GM18861 (cell line): ENCODE measurements at regions not wholly inside any gene's neighbourhood (a gene's known extent, or its start where the extent isn't known, plus 50 kb on each side); places are given as distances from the start of the nearest gene placed in this dataset.

ENCODE experiments used
- ATAC-seq: cut with Tn5 transposase; IDR thresholded peaks from one replicate; pipeline ENCODE4 v1.9.1; 2021; ENCODE audit not compliant: unreplicated experiment

DNA sequence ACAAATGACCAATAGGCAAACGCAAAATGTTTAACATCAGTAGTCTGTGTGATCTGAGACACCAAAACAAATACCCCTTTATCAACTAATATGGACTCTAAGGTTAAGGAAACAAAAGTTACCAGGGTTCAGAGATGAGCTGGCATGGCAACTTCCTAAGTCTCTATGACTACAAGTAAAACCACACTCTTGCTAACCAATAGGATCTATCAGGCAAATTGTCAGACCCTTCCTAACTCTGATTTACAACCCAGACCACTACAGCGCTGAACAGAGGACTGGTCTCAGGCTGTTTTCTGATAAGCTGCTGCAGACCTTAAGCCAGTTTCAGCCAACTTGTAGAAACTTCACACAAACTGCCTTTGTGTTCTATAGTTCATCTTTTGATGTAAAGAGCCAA, 608.0 kb downstream of the TLL1 start:
- no peak for ATAC-seq

DNA sequence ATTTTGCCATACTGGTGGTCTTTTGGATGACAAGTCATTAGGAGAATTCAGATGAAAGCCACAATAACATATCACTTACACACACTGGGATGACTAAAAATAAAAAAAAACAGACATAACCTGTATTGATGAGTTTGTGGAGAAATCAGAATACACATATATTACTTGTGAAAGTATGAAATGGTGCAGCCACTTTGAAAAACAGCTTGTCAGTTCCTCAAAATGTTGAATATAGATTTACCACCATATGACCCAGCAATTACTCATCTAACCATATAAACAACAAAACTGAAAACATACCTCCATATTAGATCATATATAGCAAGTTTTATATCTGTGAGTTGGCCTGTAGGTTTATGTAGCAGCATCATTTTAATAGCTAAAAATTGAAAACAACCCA, 608.7 kb downstream of the TLL1 start:
- ATAC-seq = no peak

DNA sequence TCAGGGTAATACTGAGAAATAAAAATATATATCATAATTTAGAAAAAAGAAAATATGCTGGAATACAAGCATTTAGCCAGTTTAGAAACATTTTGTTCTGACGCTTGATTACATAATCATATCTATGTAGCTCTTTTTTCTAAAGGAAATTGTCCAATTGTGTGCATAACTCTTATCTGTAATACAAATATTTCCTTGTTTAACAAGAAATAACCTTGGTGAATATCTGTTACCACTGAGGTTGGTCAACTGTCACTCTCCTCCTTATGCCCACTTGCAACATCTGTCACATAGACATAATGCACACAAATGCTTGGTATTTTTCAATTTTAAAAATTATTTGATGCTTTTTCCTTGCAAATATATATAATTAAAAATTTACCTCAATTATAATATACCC, 609.7 kb downstream of the TLL1 start:
- no peak for ATAC-seq

DNA sequence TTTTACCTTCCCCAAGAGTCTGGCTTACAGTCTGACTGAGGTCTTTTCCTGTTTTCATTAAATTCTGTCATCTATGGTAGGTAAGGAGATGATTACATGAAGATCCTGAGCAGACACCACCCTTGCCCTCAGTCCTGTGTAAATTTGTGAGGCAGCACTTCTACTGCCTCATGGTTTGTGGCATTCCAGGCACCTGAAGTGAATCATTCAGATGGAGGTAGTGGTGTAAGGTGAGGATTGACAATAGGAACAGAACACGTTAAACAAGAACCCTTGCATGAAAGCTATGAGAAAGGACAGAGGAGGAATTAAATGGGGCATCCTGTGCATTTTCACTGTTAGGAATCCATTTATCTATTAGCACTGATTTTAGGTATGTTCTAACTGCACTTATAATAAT, 618.6 kb downstream of the TLL1 start:
- no peak for ATAC-seq

DNA sequence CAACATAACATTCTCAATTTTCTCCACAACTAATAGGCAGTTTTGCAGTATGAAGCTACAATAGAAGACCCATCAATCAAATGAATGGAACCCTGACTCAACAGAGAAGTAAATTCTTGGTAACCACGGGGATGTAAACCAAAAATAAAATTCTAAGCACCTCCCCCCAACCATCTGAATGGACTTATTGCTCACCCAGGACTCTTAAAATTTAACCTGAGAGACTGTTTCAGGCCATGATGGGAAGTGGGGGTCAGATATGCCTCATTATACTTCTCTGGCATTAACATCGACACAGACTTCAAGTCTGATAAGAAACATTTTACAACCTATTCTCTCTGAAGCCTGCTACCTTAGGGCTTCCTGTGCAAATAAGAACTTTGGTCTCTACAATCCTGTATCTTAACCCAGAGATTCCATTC, 620.9 kb downstream of the TLL1 start:
- no peak for ATAC-seq

DNA sequence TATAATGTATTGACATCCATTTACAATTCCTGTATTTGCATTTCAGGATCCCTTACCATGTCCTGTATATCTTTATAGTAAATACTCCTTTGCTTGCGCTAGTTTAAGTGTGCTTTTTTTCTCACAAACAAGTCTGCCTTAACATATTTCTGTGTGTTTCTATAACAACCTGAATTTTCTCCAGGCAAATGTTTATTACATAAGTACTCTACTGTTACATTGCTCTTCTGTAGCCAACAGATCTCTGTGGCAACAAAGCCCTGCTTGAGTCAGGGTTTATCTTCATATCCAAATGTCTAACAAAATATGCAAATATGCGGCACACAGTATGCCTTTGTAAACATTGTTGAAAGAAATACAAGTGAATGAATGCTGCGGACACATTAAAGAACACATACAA, 625.5 kb downstream of the TLL1 start:
- ATAC-seq = no peak

DNA sequence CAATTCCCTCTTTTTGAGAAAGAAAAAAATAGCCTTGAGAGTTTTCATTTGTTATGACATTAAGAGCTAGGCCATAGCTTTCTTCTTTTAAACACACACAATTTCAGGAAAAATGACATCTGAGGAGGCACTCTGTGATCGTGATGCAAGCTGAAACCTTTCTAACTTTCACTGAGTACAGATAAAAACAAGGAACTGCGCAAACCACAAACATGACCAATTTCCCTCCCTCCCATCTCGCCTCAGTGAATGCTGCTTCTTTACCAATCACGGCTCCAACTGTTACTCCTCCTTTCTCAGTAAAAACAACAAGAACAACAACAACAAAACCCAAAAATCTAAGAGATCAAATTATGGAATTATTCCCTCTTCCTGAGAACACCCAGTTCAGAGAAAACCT, 626.8 kb downstream of the TLL1 start:
- no peak for ATAC-seq

DNA sequence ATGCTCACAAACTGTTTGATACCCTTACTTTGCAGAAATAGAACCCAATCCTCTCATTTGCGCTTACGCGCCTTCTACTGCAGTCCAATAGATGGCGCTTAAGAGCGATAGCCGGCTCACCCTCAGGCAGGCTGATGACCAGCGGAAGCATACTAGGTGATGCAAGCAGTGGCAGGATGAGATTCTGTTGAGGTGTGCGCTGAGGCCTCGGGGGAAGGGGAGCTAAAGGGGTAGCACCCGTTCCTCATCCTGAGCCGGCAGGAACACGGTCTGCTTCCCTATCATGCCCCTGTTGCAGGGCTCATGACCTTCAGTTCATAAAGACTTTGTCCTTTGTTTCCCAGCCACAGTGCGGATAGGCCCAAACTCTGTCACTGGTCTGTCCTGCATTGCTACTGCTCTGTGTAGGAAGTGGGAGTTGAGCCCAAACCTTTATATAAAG, 628.9 kb downstream of the TLL1 start:
- ATAC-seq = peak; percentile 88

DNA sequence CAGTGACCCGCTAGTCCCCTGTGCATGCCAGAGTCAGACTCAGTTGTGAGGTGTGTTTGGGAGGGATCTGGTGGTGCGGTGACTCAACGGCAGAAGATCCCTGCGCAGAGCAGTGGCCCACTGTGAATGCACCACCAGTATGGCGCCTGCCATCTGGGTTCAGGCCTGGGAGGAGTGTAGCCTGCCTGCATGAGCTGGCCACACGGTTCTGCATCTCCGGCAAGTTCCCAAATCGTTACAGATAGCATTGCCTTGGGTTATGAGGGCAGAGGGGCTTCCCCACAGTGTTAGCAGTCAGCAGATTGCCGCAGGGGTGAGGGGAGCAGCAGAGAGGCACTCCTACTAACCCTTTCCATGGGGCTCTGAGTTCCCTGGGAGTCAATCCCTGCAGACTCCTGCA, 629.6 kb downstream of the TLL1 start:
- no peak for ATAC-seq

DNA sequence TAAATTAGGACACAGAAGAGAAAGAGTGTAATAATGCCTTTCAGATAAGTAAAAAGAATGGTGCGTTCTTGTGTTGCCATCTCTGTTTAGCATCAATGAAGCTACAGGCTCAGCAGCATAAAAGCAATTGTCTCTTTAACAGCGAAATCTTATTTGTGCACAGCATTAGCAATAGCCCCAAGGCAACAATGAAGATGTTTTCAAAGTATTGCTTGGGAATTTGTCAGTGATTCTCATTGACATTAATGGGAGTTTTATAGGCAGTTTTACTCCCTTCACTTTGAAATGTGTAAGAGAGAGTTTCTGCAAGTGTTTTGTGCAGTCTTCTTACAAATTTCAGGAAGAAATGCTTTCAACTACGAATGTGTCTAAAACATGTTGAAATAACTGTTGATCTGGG, 633.0 kb downstream of the TLL1 start:
- no peak for ATAC-seq

DNA sequence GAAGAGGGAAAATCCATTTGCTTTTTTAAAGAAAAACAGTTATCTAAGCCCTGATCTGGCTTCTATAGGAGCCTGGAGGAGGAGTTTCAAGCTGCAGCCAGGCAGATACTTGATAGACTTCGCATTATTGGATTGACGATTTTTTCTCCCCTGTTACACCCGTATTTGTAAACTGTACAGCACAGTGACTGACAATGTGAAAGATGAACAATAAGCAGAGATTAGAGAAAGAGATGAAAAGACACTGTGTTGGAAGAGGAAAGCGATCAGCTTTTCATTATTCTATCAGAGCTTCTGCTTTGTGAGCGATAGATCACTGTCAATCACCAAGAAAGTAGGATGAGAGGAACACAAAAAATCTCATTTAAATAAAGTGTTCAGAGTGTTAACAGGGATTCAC, 639.2 kb downstream of the TLL1 start:
- ATAC-seq = no peak

DNA sequence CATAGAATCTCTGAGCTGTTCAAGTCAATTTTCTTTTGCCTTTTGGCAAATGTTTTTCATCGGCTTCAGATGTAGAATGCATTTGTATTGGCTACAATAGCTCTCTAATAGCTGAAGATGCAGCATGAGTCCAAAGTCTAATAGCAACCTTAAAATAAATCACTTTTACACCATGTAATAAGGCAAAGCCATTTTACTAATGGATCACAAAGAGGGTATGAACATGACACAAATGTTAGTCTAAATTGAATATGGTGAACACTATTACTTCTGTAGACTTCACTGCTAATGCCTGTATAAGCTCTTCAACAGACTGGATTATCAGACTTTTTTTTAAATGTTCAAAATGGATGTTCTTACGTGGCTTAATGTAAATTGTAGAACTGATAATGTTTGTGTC, 645.3 kb downstream of the TLL1 start:
- no peak for ATAC-seq

DNA sequence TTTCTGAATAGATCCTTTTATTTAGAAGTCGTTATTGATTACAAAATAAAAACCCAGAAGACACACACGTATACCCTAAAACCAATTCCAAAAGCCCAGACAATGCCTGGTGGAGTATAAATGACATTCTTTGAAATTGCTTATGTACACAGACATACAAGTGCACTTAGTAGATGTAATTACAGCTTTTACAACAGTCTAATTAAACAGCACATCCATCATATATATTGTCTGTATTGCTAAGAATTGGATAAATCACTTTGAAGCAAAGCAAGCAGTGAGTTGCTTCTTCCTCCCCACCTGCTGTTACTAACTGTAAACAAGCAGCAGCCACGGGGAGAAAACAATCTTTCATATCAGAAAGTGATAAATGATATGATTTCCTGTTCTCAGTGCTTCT, 645.7 kb downstream of the TLL1 start:
- no peak for ATAC-seq

DNA sequence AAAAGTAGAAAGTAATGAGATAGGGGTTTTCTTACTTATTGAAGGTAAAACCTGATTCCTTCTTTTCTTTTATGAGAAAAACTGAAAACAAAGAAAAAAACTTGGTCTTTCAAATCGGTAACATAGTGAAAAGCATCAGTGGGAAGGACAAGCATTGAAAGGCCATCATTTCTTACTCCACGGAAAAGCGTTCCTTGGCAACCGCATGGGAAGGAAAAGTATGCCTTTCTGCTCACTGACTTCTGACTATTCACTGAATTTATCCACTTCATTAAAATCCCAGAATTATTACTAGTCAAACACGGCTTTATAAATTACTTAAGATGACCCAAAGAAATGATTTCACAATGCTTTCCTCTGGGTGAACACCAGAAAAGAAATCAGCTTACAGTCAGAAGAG, 646.7 kb downstream of the TLL1 start:
- no peak for ATAC-seq

DNA sequence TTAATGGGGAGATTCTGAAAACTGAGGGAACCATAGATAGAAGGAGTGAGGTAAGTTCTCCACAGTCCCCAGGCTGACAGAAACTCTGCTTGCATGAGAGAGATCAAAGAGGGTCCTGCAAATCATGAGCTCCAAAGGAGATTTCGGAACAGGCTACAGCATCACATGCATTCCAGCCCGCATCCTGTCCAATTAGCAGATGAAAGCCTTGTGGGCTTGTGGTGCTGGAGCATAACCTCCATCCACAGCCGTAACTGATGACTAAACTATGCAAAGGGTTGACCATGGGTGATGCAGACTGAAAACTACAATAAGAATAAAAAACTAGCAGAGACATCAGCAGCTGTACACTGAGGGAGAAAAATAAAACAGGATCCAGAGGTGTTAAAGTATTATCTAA, 654.5 kb downstream of the TLL1 start:
- no peak for ATAC-seq

DNA sequence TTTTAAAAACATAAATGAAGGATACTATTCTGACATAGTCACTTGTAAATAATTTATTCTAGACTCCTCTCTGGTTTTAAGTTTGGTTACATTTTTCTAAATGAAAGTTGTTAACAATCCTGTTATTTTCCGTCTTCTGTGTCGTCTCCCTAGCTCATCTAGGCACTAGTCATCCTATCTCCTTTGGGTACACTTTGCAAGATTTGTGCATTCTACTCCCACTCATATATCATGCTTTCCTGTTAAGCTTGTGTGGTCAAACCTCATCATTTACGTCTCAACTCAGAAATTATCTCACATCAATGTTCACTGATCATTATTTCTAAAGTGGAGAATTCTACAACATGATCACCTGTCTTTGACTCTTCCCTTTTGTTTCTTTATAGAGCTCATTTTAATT, 658.7 kb downstream of the TLL1 start:
- no peak for ATAC-seq

DNA sequence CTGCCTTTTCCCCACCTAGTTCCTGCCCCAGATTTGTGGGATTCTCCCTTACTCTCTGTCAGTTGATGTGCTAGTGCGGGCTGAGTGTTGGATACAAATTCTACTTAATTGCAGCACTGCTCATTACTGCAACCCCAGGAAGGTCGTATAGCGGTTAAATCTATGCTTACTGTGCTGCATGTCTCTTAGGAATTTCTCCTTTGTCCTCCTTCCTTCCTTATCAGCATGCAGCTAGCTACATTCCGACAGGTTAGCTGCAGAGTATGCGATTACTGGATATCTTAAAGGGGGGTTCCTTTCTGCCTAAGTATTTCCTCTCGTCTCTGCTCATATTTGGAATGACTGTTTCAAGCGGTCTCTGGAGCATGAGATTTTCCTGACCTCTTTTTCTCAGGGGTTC, 662.8 kb downstream of the TLL1 start:
- no peak for ATAC-seq

DNA sequence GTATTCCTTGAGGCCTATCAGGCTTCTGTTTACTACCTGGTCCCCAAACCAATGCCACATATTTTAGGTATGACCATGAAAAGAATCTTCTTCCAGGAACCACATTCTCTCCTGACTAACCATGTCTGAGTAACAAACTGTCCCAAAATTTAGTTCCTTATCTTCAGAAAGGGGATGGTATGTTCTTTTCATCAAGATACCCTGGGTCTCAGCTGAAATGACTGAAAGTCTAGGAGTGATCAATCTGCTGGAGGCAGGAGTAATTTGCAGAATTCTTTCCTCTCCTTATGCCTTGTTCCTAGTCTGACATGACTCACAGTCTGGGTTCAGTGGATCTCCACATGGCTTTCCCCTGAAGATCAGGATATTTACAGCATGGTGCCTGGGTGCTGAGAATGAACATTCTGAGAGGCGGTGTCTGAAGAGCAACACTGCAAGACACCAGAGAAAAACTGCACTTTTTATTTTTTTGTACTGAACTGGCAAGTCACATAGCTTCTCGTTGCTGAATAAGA, 665.5 kb downstream of the TLL1 start:
- no peak for ATAC-seq

DNA sequence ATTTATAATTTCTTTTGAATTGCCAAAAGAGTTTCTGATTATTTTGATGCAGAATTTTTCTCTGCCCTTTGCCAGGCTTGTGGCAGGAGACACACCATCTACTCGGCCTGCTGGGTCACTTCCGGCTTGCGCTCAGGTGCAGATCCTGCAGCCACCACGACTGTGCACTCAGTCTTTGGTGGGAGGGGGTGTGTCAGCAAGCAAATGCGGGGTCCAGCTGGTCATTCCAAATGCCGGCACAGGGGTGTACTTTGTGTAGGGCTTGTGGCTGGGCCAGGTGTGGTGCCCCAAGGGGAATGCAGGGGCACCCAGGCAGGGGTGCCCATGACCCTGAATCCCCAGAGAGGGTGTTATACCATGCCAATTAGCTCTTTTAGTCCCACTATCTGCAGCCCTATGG, 673.0 kb downstream of the TLL1 start:
- ATAC-seq = no peak

DNA sequence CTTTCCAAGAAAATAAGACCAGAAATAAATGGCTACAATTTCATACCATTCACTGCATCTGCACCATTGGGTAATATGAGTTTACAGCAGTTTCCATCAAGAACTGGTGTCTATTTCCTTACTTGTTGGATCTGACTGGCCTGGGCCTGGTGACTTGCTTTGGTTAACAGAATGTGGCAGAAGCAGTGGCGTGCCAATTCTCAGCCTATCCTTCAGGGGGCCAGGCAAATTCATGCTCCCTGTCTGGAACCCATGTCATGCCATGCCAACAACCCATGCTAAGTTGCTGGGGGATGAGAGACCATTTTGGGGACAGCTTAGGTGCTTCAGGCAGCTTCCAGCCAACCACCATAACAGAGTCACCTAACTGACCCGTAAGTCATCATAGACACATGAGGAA, 656.7 kb downstream of the SPOCK3 start:
- no peak for ATAC-seq

DNA sequence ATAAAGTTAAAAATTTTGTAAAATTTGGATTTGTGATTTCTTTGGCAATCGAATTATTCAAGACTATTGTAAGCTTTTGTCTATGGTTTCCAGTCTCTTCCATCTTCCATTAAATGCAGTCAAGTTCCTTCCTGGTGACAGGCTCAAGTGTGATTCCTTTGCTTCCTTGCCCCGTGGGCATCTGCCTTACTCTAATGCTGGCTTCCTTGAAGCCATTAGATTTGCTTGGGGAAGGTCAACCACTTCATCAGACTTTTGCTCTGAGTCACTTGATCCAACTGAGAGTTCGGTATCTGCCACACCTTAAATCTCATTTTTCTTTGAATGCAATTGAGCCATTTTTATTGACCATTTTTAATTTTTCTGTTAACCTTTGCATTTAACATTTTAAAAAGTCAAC, 648.8 kb downstream of the SPOCK3 start:
- ATAC-seq = no peak

DNA sequence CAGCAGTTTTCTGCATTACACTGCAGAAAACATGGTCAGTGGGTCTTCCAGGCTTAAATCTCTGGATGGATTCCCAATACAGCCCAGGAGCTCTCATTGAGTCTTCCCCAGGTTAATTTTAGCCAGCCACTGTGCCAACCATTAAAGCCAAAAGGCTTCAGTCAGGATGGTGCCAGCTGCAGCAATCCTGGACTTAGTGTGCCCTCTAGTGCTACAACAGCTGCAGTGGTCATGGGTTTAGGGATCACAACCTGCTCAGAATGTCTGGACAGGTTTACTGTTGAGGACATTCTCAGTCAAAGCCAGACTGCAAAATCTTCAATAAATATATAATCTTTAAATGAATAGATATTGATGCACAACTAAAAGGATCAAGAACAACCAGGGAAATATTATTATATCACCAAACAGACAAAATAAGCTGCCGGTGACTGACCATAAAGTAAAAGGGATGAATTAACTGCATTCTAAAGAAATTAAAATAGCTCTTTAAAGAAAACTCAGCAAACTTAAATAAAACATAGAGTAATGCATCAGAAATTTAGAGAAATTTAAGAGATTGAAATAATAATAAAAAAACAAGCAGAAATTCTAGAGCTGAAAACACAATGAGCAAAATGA, 639.9 kb downstream of the SPOCK3 start:
- ATAC-seq = peak; percentile 74

DNA sequence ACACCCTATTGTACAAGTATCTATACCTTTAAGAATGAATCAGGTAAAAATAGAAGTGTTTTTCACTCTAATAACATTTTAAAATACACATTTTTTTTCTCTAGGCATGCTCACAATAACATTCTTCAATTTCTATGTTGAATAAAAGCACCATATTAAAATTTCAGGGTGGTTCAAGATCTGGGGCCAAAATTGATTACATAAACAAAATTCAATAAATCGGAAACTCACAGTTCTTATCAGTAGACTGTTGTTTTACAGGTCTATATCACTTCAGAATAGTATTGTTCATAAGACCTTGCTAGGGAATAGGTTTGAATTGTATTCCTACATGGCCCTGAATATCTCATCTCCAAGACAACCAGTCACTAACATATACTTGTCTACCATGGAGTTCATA, 634.0 kb downstream of the SPOCK3 start:
- no peak for ATAC-seq
